ENCODE measurements at regions not wholly inside any gene's neighbourhood (a gene's known extent, or its start where the extent isn't known, plus 50 kb on each side); places are given as distances from the start of the nearest gene placed in this dataset.

- no peak overlapping the region for H3K23ac ChIP-seq (ENCODE audit: insufficient read length)
- H3K56ac ChIP-seq (replicated peaks; ENCODE audit: insufficient read length, low read depth, low read length), result no peak overlapping the region
- TF ChIP-seq EGR1 (IDR thresholded peaks at IDR 0.05; ENCODE audit: borderline replicate concordance, low read depth, low read length), result no peak
- TF ChIP-seq GABPA (IDR thresholded peaks at IDR 0.05; ENCODE audit: borderline replicate concordance, insufficient read depth, low read length), result no peak
- TF ChIP-seq, protein P1, sequence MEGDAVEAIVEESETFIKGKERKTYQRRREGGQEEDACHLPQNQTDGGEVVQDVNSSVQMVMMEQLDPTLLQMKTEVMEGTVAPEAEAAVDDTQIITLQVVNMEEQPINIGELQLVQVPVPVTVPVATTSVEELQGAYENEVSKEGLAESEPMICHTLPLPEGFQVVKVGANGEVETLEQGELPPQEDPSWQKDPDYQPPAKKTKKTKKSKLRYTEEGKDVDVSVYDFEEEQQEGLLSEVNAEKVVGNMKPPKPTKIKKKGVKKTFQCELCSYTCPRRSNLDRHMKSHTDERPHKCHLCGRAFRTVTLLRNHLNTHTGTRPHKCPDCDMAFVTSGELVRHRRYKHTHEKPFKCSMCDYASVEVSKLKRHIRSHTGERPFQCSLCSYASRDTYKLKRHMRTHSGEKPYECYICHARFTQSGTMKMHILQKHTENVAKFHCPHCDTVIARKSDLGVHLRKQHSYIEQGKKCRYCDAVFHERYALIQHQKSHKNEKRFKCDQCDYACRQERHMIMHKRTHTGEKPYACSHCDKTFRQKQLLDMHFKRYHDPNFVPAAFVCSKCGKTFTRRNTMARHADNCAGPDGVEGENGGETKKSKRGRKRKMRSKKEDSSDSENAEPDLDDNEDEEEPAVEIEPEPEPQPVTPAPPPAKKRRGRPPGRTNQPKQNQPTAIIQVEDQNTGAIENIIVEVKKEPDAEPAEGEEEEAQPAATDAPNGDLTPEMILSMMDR (IDR thresholded peaks at IDR 0.05; ENCODE audit: control extremely low read depth in 1 of 3, insufficient read depth in 1 of 3, low read depth in 1 of 3, low read length in 3 of 3), result peak; percentile 51 to 85 (median 64)
- TF ChIP-seq RXRA (IDR thresholded peaks at IDR 0.05; ENCODE audit: insufficient read depth, low read depth, low read length), result no peak
- 0 out of 2 replicates have a peak, but pooled peaks have one; percentile 27 for TF ChIP-seq TAF1 (IDR thresholded peaks at IDR 0.05; ENCODE audit: low read depth, low read length)
- TF ChIP-seq BCL11A (IDR thresholded peaks at IDR 0.05; ENCODE audit: low read depth in 2 of 2, low read length in 2 of 2), result no peak
- 0 out of 4 replicates have a peak, but pooled peaks have one; percentile 35 to 46 for TF ChIP-seq HDAC2 (IDR thresholded peaks at IDR 0.05; ENCODE audit: borderline replicate concordance in 1 of 2, low read depth in 2 of 2, low read length in 2 of 2)
Observed at GRCh38 chr21:26732432-26733221, 112.6 kb downstream of the ADAMTS1 start.

More at GRCh38 chr21:26732432-26733221, 112.6 kb downstream of the ADAMTS1 start:
- FAIRE-seq (peak; percentile 71), DNase-seq (ENCODE audit: low read depth in 1 of 2, low spot score in 2 of 2) (peak; percentile 34 to 80)
- H2AFZ ChIP-seq (ENCODE audit: low read length), result peak overlapping the region; percentile 84
- H2AK5ac ChIP-seq (ENCODE audit: low read depth, low read length), result 0 out of 2 replicates have a peak overlapping the region, but pooled peaks have one; percentile 29
- WGBS, 2 experiments (ENCODE audit: extremely low coverage in 1 of 2, insufficient coverage in 1 of 2, insufficient read length in 1 of 2, insufficient replicate concordance in 2 of 2, low coverage in 1 of 2, low lambda C conversion rate in 2 of 2, missing lambda C conversion rate in 1 of 2), result 43% methylated on average over 10 of the region's 10 CpGs; no CpG with 5 or more reads in 1 of the 2 experiments
- H3K9me3 ChIP-seq (ENCODE audit: insufficient read depth in 2 of 2, low read depth in 1 of 2, low read length in 1 of 2), result no peaks in the 10 kb centered on the region
- H3K23me2 ChIP-seq (ENCODE audit: low read depth, low read length), result no peaks in the 10 kb centered on the region
- H3K4me2 ChIP-seq (ENCODE audit: insufficient read depth in 1 of 2, low read depth in 2 of 2, low read length in 2 of 2), result peak overlapping the region; percentile 25 to 36; a peak in 3 of 4 replicates
- H2BK120ac ChIP-seq (replicated peaks; ENCODE audit: low read depth, low read length), result peak overlapping the region; percentile 25
- peak overlapping the region; percentile 63 for H4K91ac ChIP-seq (replicated peaks; ENCODE audit: insufficient read length, low read length)
- CTCF ChIA-PET (ENCODE audit: partially characterized antibody), result interaction anchor here (0.5 to 3.4 kb wide), 16 partner anchors 10 to 1735 kb away, joined by 3 to 17 read pairs (median 3); no protein-coding TSS in a partner anchor
- no peaks in the 10 kb centered on the region for H4K20me1 ChIP-seq (replicated peaks in 1 of 2; ENCODE audit: control insufficient read depth in 1 of 2, insufficient read depth in 2 of 2, low read length in 2 of 2)
- H4K5ac ChIP-seq (ENCODE audit: insufficient read length, low read depth, low read length), result no peak overlapping the region
- H3K14ac ChIP-seq (ENCODE audit: insufficient read length), result no peak overlapping the region
- no peak overlapping the region; the same call in 1 of the 2 replicates for H3K27ac ChIP-seq (ENCODE audit: low read depth, low read length)
- no peaks in the 10 kb centered on the region for H3K79me1 ChIP-seq (ENCODE audit: low read depth, low read length)
- peak overlapping the region; percentile 97 for H2BK12ac ChIP-seq (ENCODE audit: low read depth, low read length)
- H3K4ac ChIP-seq (replicated peaks; ENCODE audit: insufficient read length, low read depth, low read length), result no peak overlapping the region
- H3K36me3 ChIP-seq (ENCODE audit: control insufficient read depth in 2 of 4, insufficient read depth in 4 of 4, low read length in 3 of 4), result no peaks in the 10 kb centered on the region
- peak overlapping the region; percentile 92 for H2BK15ac ChIP-seq (ENCODE audit: low read length)
- H3K79me2 ChIP-seq (ENCODE audit: control insufficient read depth in 1 of 2, insufficient read depth in 2 of 2, low read length in 2 of 2), result no peaks in the 10 kb centered on the region
- no peaks in the 10 kb centered on the region; a peak in 2 of 7 replicates for H3K27me3 ChIP-seq (replicated peaks in 1 of 4; ENCODE audit: control insufficient read depth in 3 of 4, extremely low read depth in 1 of 4, insufficient read depth in 3 of 4, low read length in 3 of 4)
- peak overlapping the region; percentile 83 for H3K18ac ChIP-seq (ENCODE audit: extremely low read depth, low read length)
- no peak overlapping the region for H3K9ac ChIP-seq (replicated peaks in 1 of 4; ENCODE audit: extremely low read depth in 1 of 4, low read depth in 3 of 4, low read length in 3 of 4)
- H4K8ac ChIP-seq (ENCODE audit: extremely low read depth, insufficient read depth, low read length), result peak overlapping the region; percentile 59; the same call in 1 of the 2 replicates
- H2BK5ac ChIP-seq (ENCODE audit: low read depth, low read length), result peak overlapping the region; percentile 26; the same call in 1 of the 2 replicates
- H3K4me3 ChIP-seq (ENCODE audit: extremely low read depth in 1 of 4, insufficient read depth in 2 of 4, low read depth in 3 of 4, low read length in 4 of 4), result no peak overlapping the region
- H2BK20ac ChIP-seq (ENCODE audit: low read length), result peak overlapping the region; percentile 90; the same call in 1 of the 2 replicates
- H3K4me1 ChIP-seq (replicated peaks in 1 of 4; ENCODE audit: control insufficient read depth in 3 of 4, insufficient read depth in 4 of 4, low read length in 3 of 4), result peaks cover 0 to 8% (median 4%) of the 10 kb centered on the region in 4 experiments; a peak in 6 of 7 replicates
- POLR2A ChIA-PET (ENCODE audit: partially characterized antibody), result interaction anchor here (1.0 to 1.1 kb wide), 3 partner anchors 9 to 113 kb away, joined by 3 to 4 read pairs (median 4); no protein-coding TSS in a partner anchor

Measured in H1 (cell line).